Activated CD8-positive, alpha-beta memory T cell treated with anti-CD3 and anti-CD28 coated beads, Interleukin-2, amount 10 ng/mL, durations not matched to agents 7 days and 5 days (primary cell): ENCODE measurements at regions not wholly inside any gene's neighbourhood (a gene's known extent, or its start where the extent isn't known, plus 50 kb on each side); places are given as distances from the start of the nearest gene placed in this dataset.

ENCODE experiments used
- ATAC-seq: fragments of 150-1000 bp; cut with Tn5 transposase; one replicate; pipeline ENCODE4 v1.10.0; 2021; ENCODE audit warnings: moderate library complexity
- CTCF ChIA-PET: fragments of 350-600 bp; sonication (Branson Sonifier 250); formaldehyde crosslinking; loops from one replicate; lab custom pipeline; 2021; ENCODE audit warnings: antibody characterized with exemption; lab: Charles Lee
- DNase-seq: peaks from one replicate; pipeline ENCODE4 v3.0.0-alpha.2; 2020
- H3K27ac Mint-ChIP-seq: one replicate; pipeline ENCODE4 v1.8.0; 2021; ENCODE audit warnings: mild to moderate bottlenecking, mixed read lengths
- H3K27me3 Mint-ChIP-seq: one replicate; pipeline ENCODE4 v1.8.0; 2021; ENCODE audit warnings: mixed read lengths
- H3K36me3 Mint-ChIP-seq: one replicate; pipeline ENCODE4 v1.8.0; 2021; ENCODE audit warnings: mild to moderate bottlenecking, mixed read lengths
- H3K4me1 Mint-ChIP-seq: one replicate; pipeline ENCODE4 v1.8.0; 2021; ENCODE audit warnings: mixed read lengths
- H3K4me3 Mint-ChIP-seq: one replicate; pipeline ENCODE4 v1.8.0; 2021; ENCODE audit warnings: mild to moderate bottlenecking, moderate library complexity, mixed read lengths
- H3K9me3 Mint-ChIP-seq: one replicate; pipeline ENCODE4 v1.8.0; 2022; ENCODE audit warnings: low read depth, mixed read lengths

- Mint-ChIP-seq H3K4me3 (no peak overlapping the region), H3K27me3 (no peaks in the 10 kb centered on the region), H3K9me3 (no peaks in the 10 kb centered on the region), H3K4me1 (peaks cover 7% of the 10 kb centered on the region), H3K27ac (no peak overlapping the region), H3K36me3 (no peaks in the 10 kb centered on the region)
- ATAC-seq = peak; percentile 43
- CTCF ChIA-PET = interaction anchor here (0.6 to 1.5 kb wide), 4 partner anchors 18 to 140 kb away, joined by 3 to 5 read pairs (median 4); no protein-coding TSS in a partner anchor
- peak; percentile 44 for DNase-seq
These were observed 408.8 kb downstream of the FUT8 start for GRCh38 chr14:65821224-65821753.

- peaks cover 1% of the 10 kb centered on the region for H3K36me3 Mint-ChIP-seq
- ATAC-seq = peak; percentile 90
- peak; percentile 82 for DNase-seq
- CTCF ChIA-PET = interaction anchor here (0.6 to 4.4 kb wide), 51 partner anchors 9 to 663 kb away, joined by 3 to 49 read pairs (median 5); partner anchors contain the start of gene FUT8
- peaks cover 7% of the 10 kb centered on the region for H3K4me1 Mint-ChIP-seq
- H3K27me3 Mint-ChIP-seq = no peaks in the 10 kb centered on the region
- H3K9me3 Mint-ChIP-seq = no peaks in the 10 kb centered on the region
- H3K27ac Mint-ChIP-seq = peak overlapping the region; percentile 62
- H3K4me3 Mint-ChIP-seq = no peak overlapping the region
These were observed 411.9 kb downstream of the FUT8 start for GRCh38 chr14:65824285-65824977.

GRCh38 chr14:65824978-65825299 lies 412.4 kb downstream of the FUT8 start:
- Mint-ChIP-seq H3K27ac (no peak overlapping the region), H3K4me3 (no peak overlapping the region), H3K27me3 (no peaks in the 10 kb centered on the region), H3K9me3 (no peaks in the 10 kb centered on the region), H3K4me1 (peaks cover 7% of the 10 kb centered on the region), H3K36me3 (peaks cover 1% of the 10 kb centered on the region)
- ATAC-seq (no peak), DNase-seq (no peak)
- CTCF ChIA-PET = interaction anchor here (0.7 to 4.4 kb wide), 44 partner anchors 8 to 663 kb away, joined by 3 to 49 read pairs (median 5); partner anchors contain the start of gene FUT8

GRCh38 chr14:65826946-65827345 lies 414.4 kb downstream of the FUT8 start:
- CTCF ChIA-PET = interaction anchor here (1.0 to 4.4 kb wide), 6 partner anchors 10 to 663 kb away, joined by 3 to 31 read pairs (median 7); no protein-coding TSS in a partner anchor
- Mint-ChIP-seq H3K9me3 (no peaks in the 10 kb centered on the region), H3K27ac (no peak overlapping the region), H3K27me3 (peaks cover 2% of the 10 kb centered on the region), H3K36me3 (peaks cover 1% of the 10 kb centered on the region), H3K4me1 (peaks cover 7% of the 10 kb centered on the region), H3K4me3 (no peak overlapping the region)
- ATAC-seq (no peak), DNase-seq (no peak)

- no peak overlapping the region for H3K4me3 Mint-ChIP-seq
- peaks cover 1% of the 10 kb centered on the region for H3K36me3 Mint-ChIP-seq
- CTCF ChIA-PET = interaction anchor here (1.0 to 3.2 kb wide), 5 partner anchors 10 to 663 kb away, joined by 3 to 12 read pairs (median 5); no protein-coding TSS in a partner anchor
- H3K9me3 Mint-ChIP-seq = no peaks in the 10 kb centered on the region
- peaks cover 2% of the 10 kb centered on the region for H3K27me3 Mint-ChIP-seq
- DNase-seq (no peak), ATAC-seq (no peak)
- peaks cover 9% of the 10 kb centered on the region for H3K4me1 Mint-ChIP-seq
- H3K27ac Mint-ChIP-seq = no peak overlapping the region
These were observed 415.0 kb downstream of the FUT8 start for GRCh38 chr14:65827520-65827919.

- Mint-ChIP-seq H3K27me3 (peaks cover 2% of the 10 kb centered on the region), H3K4me3 (no peak overlapping the region), H3K36me3 (peaks cover 1% of the 10 kb centered on the region), H3K9me3 (no peaks in the 10 kb centered on the region), H3K27ac (no peak overlapping the region), H3K4me1 (peaks cover 18% of the 10 kb centered on the region)
- DNase-seq (no peak), ATAC-seq (no peak)
- CTCF ChIA-PET = interaction anchor here (0.8 to 3.2 kb wide), 5 partner anchors 9 to 131 kb away, joined by 3 to 12 read pairs (median 5); no protein-coding TSS in a partner anchor
These were observed 415.9 kb downstream of the FUT8 start for GRCh38 chr14:65828396-65828795.

GRCh38 chr14:65832431-65833266 lies 420.1 kb downstream of the FUT8 start:
- H3K27me3 Mint-ChIP-seq = peaks cover 2% of the 10 kb centered on the region
- DNase-seq = no peak
- no peaks in the 10 kb centered on the region for H3K9me3 Mint-ChIP-seq
- peak; percentile 9 for ATAC-seq
- peaks cover 17% of the 10 kb centered on the region for H3K4me1 Mint-ChIP-seq
- peak overlapping the region; percentile 34 for H3K27ac Mint-ChIP-seq
- CTCF ChIA-PET = interaction anchor here (0.5 to 2.0 kb wide), 8 partner anchors 9 to 859 kb away, joined by 3 to 12 read pairs (median 3); no protein-coding TSS in a partner anchor
- peaks cover 1% of the 10 kb centered on the region for H3K36me3 Mint-ChIP-seq
- H3K4me3 Mint-ChIP-seq = no peak overlapping the region

GRCh38 chr14:65833267-65833880 lies 420.8 kb downstream of the FUT8 start:
- H3K27me3 Mint-ChIP-seq = peaks cover 2% of the 10 kb centered on the region
- H3K36me3 Mint-ChIP-seq = peaks cover 1% of the 10 kb centered on the region
- H3K4me3 Mint-ChIP-seq = no peak overlapping the region
- peaks cover 25% of the 10 kb centered on the region for H3K4me1 Mint-ChIP-seq
- no peak for ATAC-seq
- H3K9me3 Mint-ChIP-seq = no peaks in the 10 kb centered on the region
- CTCF ChIA-PET = interaction anchor here (0.6 to 2.0 kb wide), 7 partner anchors 9 to 639 kb away, joined by 3 to 12 read pairs (median 3); no protein-coding TSS in a partner anchor
- H3K27ac Mint-ChIP-seq = no peak overlapping the region
- no peak for DNase-seq

- CTCF ChIA-PET = interaction anchor here (1.7 to 2.0 kb wide), 3 partner anchors 9 to 13 kb away, joined by 3 to 12 read pairs (median 11); no protein-coding TSS in a partner anchor
- Mint-ChIP-seq H3K36me3 (peaks cover 1% of the 10 kb centered on the region), H3K9me3 (no peaks in the 10 kb centered on the region), H3K4me3 (no peak overlapping the region), H3K4me1 (peaks cover 31% of the 10 kb centered on the region), H3K27ac (no peak overlapping the region), H3K27me3 (peaks cover 2% of the 10 kb centered on the region)
- peak; percentile 15 for DNase-seq
- ATAC-seq = no peak
These were observed 421.5 kb downstream of the FUT8 start for GRCh38 chr14:65834051-65834450.

GRCh38 chr14:65834812-65835211 lies 422.3 kb downstream of the FUT8 start:
- H3K9me3 Mint-ChIP-seq = no peaks in the 10 kb centered on the region
- no peaks in the 10 kb centered on the region for H3K36me3 Mint-ChIP-seq
- peaks cover 2% of the 10 kb centered on the region for H3K27me3 Mint-ChIP-seq
- H3K4me3 Mint-ChIP-seq = no peak overlapping the region
- ATAC-seq = no peak
- DNase-seq = peak; percentile 30
- no peak overlapping the region for H3K27ac Mint-ChIP-seq
- CTCF ChIA-PET = interaction anchor here (1.7 to 1.8 kb wide), 2 partner anchors 10 to 12 kb away, joined by 3 to 11 read pairs; no protein-coding TSS in a partner anchor
- H3K4me1 Mint-ChIP-seq = peaks cover 39% of the 10 kb centered on the region

GRCh38 chr14:65835501-65835900 lies 423.0 kb downstream of the FUT8 start:
- no peak overlapping the region for H3K4me3 Mint-ChIP-seq
- no peaks in the 10 kb centered on the region for H3K36me3 Mint-ChIP-seq
- H3K4me1 Mint-ChIP-seq = peaks cover 46% of the 10 kb centered on the region
- H3K27me3 Mint-ChIP-seq = no peaks in the 10 kb centered on the region
- no peaks in the 10 kb centered on the region for H3K9me3 Mint-ChIP-seq
- CTCF ChIA-PET = interaction anchor here (1.7 to 1.8 kb wide), 2 partner anchors 10 to 11 kb away, joined by 3 to 11 read pairs; no protein-coding TSS in a partner anchor
- DNase-seq = peak; percentile 23
- no peak overlapping the region for H3K27ac Mint-ChIP-seq
- ATAC-seq = no peak

GRCh38 chr14:65838565-65838964 lies 426.0 kb downstream of the FUT8 start:
- ATAC-seq (no peak), DNase-seq (peak; percentile 35)
- CTCF ChIA-PET = interaction anchor here (0.6 to 1.8 kb wide), 3 partner anchors 10 to 1451 kb away, joined by 3 to 6 read pairs (median 3); partner anchors contain the start of gene MTHFD1
- peaks cover 2% of the 10 kb centered on the region for H3K9me3 Mint-ChIP-seq
- peaks cover 3% of the 10 kb centered on the region for H3K36me3 Mint-ChIP-seq
- no peak overlapping the region for H3K27ac Mint-ChIP-seq
- H3K4me1 Mint-ChIP-seq = peaks cover 54% of the 10 kb centered on the region
- H3K4me3 Mint-ChIP-seq = no peak overlapping the region
- no peaks in the 10 kb centered on the region for H3K27me3 Mint-ChIP-seq
